ENCODE measurements at regions not wholly inside any gene's neighbourhood (a gene's known extent, or its start where the extent isn't known, plus 50 kb on each side); places are given as distances from the start of the nearest gene placed in this dataset.

GRCh38 chr9:82729141-82729540, 333.8 kb downstream of the RASEF start:
- TF ChIP-seq CTCF (IDR thresholded peaks at IDR 0.05) (no peak), REST (IDR thresholded peaks at IDR 0.05) (no peak), NPAS2 (CRISPR knock-in tag; IDR thresholded peaks at IDR 0.05; ENCODE audit: borderline replicate concordance) (no peak)

Measured in A549 (cell line).